ENCODE measurements at regions not wholly inside any gene's neighbourhood (a gene's known extent, or its start where the extent isn't known, plus 50 kb on each side); places are given as distances from the start of the nearest gene placed in this dataset.

DNA sequence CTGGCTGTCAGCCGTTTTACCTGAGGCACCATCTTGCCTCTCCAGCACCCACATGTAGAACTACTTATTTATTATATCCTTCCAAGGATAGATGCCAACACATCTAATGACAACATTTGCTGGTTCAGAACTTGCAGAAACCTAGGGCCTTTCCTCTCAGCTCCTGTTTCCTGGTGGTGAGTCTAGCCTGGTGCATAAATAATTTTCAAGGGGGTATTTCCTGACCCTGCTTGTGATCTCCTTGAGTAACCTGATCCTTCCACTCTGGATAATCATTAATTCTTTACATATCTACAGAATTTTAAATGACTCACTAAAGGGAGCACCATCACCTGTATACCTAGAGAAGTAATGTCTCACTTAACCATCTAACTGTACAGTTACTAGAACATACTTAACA is 153.4 kb downstream of the PPARGC1A start:
- TF ChIP-seq, protein P1, sequence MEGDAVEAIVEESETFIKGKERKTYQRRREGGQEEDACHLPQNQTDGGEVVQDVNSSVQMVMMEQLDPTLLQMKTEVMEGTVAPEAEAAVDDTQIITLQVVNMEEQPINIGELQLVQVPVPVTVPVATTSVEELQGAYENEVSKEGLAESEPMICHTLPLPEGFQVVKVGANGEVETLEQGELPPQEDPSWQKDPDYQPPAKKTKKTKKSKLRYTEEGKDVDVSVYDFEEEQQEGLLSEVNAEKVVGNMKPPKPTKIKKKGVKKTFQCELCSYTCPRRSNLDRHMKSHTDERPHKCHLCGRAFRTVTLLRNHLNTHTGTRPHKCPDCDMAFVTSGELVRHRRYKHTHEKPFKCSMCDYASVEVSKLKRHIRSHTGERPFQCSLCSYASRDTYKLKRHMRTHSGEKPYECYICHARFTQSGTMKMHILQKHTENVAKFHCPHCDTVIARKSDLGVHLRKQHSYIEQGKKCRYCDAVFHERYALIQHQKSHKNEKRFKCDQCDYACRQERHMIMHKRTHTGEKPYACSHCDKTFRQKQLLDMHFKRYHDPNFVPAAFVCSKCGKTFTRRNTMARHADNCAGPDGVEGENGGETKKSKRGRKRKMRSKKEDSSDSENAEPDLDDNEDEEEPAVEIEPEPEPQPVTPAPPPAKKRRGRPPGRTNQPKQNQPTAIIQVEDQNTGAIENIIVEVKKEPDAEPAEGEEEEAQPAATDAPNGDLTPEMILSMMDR (IDR thresholded peaks at IDR 0.05): no peak
- no peak for TF ChIP-seq POLR2A (IDR thresholded peaks at IDR 0.05; ENCODE audit: low read depth)

All from esophagus muscularis mucosa (tissue), 3 donors.